H1 (cell line): ENCODE measurements at regions not wholly inside any gene's neighbourhood (a gene's known extent, or its start where the extent isn't known, plus 50 kb on each side); places are given as distances from the start of the nearest gene placed in this dataset.

Source experiments
- CTCF ChIA-PET: fragments of 300-600 bp; sonication (Branson Sonifier 250); formaldehyde crosslinking; loops from one replicate; lab custom pipeline; 2021; ENCODE audit not compliant: partially characterized antibody; lab: Charles Lee
- POLR2A ChIA-PET: fragments of 300-600 bp; sonication (Branson Sonifier 250); formaldehyde crosslinking; loops from one replicate; lab custom pipeline; 2021; ENCODE audit warnings: inconsistent platforms; ENCODE audit not compliant: partially characterized antibody; lab: Charles Lee
- DNase-seq, 2 experiments: peaks; one replicate each; pipeline versions ENCODE4 v3.0.0 to v3.0.0-alpha.2; 2010 to 2022; ENCODE audit warnings: low spot score in 2 of 2, low read depth in 1 of 2, mixed read lengths in 1 of 2
- FAIRE-seq: peaks from 2 replicates; lab custom pipeline; 2011; peaks lifted over from hg19 to GRCh38; lab: Jason Lieb, UNC
- H2AFZ ChIP-seq: 2 replicates; pipeline ENCODE4 v1.8.1; 2012; ENCODE audit warnings: low read length, inconsistent platforms
- H2AK5ac ChIP-seq: 2 replicates; pipeline ENCODE4 v1.6.1; 2013; ENCODE audit warnings: low read depth, low read length
- H2BK120ac ChIP-seq: replicated peaks from 2 replicates; pipeline ENCODE3; 2013; ENCODE audit warnings: low read depth, low read length, inconsistent platforms
- H2BK12ac ChIP-seq: 2 replicates; pipeline ENCODE4 v1.6.1; 2013; ENCODE audit warnings: low read depth, low read length
- H2BK15ac ChIP-seq: 2 replicates; pipeline ENCODE4 v1.6.1; 2013; ENCODE audit warnings: low read length
- H2BK20ac ChIP-seq: 2 replicates; pipeline ENCODE4 v1.6.1; 2013; ENCODE audit warnings: low read length
- H2BK5ac ChIP-seq: 2 replicates; pipeline ENCODE4 v1.6.1; 2013; ENCODE audit warnings: low read depth, low read length
- H3K14ac ChIP-seq: 2 replicates; pipeline ENCODE4 v1.6.1; 2013; ENCODE audit warnings: inconsistent platforms; ENCODE audit not compliant: insufficient read length
- H3K18ac ChIP-seq: 2 replicates; pipeline ENCODE4 v1.6.1; 2013; ENCODE audit warnings: low read length; ENCODE audit errors: extremely low read depth
- H3K23ac ChIP-seq: 2 replicates; pipeline ENCODE4 v1.6.1; 2013; ENCODE audit warnings: inconsistent platforms; ENCODE audit not compliant: insufficient read length
- H3K23me2 ChIP-seq: 2 replicates; pipeline ENCODE4 v1.6.1; 2013; ENCODE audit warnings: low read depth, low read length
- H3K27ac ChIP-seq: 2 replicates; pipeline ENCODE4 v1.6.1; 2011; ENCODE audit warnings: low read depth, low read length, inconsistent platforms
- H3K27me3 ChIP-seq, 4 experiments: replicated peaks in 1 of 4; 1 replicate in 1 of 4; 2 replicates in 3 of 4; pipeline versions ENCODE4 v1.6.1 to v1.8.1; 2011 to 2013; ENCODE audit warnings: low read length in 3 of 4, mild to moderate bottlenecking in 3 of 4, inconsistent platforms in 2 of 4, mixed read lengths in 2 of 4, moderate library complexity in 1 of 4; ENCODE audit not compliant: control insufficient read depth in 3 of 4, insufficient read depth in 3 of 4; ENCODE audit errors: extremely low read depth in 1 of 4
- H3K36me3 ChIP-seq, 4 experiments: 2 replicates each; pipeline versions ENCODE4 v1.6.1 to v1.8.1; 2011 to 2013; ENCODE audit warnings: mild to moderate bottlenecking in 4 of 4, low read length in 3 of 4, moderate library complexity in 2 of 4, control low read depth in 1 of 4, inconsistent platforms in 1 of 4; ENCODE audit not compliant: insufficient read depth in 4 of 4, control insufficient read depth in 2 of 4
- H3K4ac ChIP-seq: replicated peaks from 2 replicates; pipeline ENCODE3; 2013; ENCODE audit warnings: low read length, low read depth, mixed read lengths, inconsistent platforms; ENCODE audit not compliant: insufficient read length
- H3K4me1 ChIP-seq, 4 experiments: replicated peaks in 1 of 4; 1 replicate in 1 of 4; 2 replicates in 3 of 4; pipeline versions ENCODE4 v1.6.1 to v1.8.1; 2011 to 2013; ENCODE audit warnings: low read length in 3 of 4, inconsistent platforms in 2 of 4, mixed read lengths in 1 of 4; ENCODE audit not compliant: insufficient read depth in 4 of 4, control insufficient read depth in 3 of 4
- H3K4me2 ChIP-seq, 2 experiments: 2 replicates each; pipeline versions ENCODE4 v1.6.1 to v1.8.1; 2011 to 2013; ENCODE audit warnings: low read depth in 2 of 2, low read length in 2 of 2, control low read depth in 1 of 2, inconsistent platforms in 1 of 2, mild to moderate bottlenecking in 1 of 2; ENCODE audit not compliant: insufficient read depth in 1 of 2
- H3K4me3 ChIP-seq, 4 experiments: fragments of 200-600, 300-600 bp in 1 of 4; sonication (generic), shearing (Covaris generic), sonication (Bioruptor Twin) in 1 of 4; 2 replicates each; pipeline versions ENCODE4 v1.5.1 to v1.8.1; 2011 to 2016; ENCODE audit warnings: low read length in 4 of 4, low read depth in 3 of 4, control low read depth in 2 of 4, inconsistent platforms in 2 of 4, mild to moderate bottlenecking in 2 of 4, mixed read lengths in 1 of 4, moderate library complexity in 1 of 4; ENCODE audit not compliant: insufficient read depth in 2 of 4; ENCODE audit errors: extremely low read depth in 1 of 4
- H3K56ac ChIP-seq: replicated peaks from 2 replicates; pipeline ENCODE3; 2013; ENCODE audit warnings: low read depth, mild to moderate bottlenecking, mixed read lengths, low read length, inconsistent platforms; ENCODE audit not compliant: insufficient read length
- H3K79me1 ChIP-seq: 2 replicates; pipeline ENCODE4 v1.6.1; 2013; ENCODE audit warnings: low read depth, low read length, control low read depth
- H3K79me2 ChIP-seq, 2 experiments: 2 replicates each; pipeline versions ENCODE4 v1.6.1 to v1.8.1; 2012 to 2013; ENCODE audit warnings: low read length in 2 of 2, mild to moderate bottlenecking in 2 of 2, inconsistent platforms in 1 of 2; ENCODE audit not compliant: insufficient read depth in 2 of 2, control insufficient read depth in 1 of 2
- H3K9ac ChIP-seq, 4 experiments: replicated peaks in 1 of 4; 1 replicate in 1 of 4; 2 replicates in 3 of 4; pipeline versions ENCODE4 v1.6.1 to v1.8.1; 2011 to 2013; ENCODE audit warnings: low read depth in 3 of 4, low read length in 3 of 4, control low read depth in 2 of 4, mild to moderate bottlenecking in 2 of 4, moderate library complexity in 2 of 4, inconsistent platforms in 1 of 4; ENCODE audit errors: extremely low read depth in 1 of 4
- H3K9me3 ChIP-seq, 2 experiments: 2 replicates each; pipeline versions ENCODE4 v1.6.1 to v1.8.1; 2012 to 2013; ENCODE audit warnings: mild to moderate bottlenecking in 2 of 2, moderate library complexity in 2 of 2, control low read depth in 1 of 2, inconsistent platforms in 1 of 2, low read depth in 1 of 2, low read length in 1 of 2, mixed read lengths in 1 of 2; ENCODE audit not compliant: insufficient read depth in 2 of 2
- H4K20me1 ChIP-seq, 2 experiments: replicated peaks in 1 of 2; 2 replicates each; pipeline versions ENCODE3 to v1.8.1; 2011 to 2013; ENCODE audit warnings: inconsistent platforms in 2 of 2, low read length in 2 of 2, mild to moderate bottlenecking in 1 of 2; ENCODE audit not compliant: insufficient read depth in 2 of 2, control insufficient read depth in 1 of 2
- H4K5ac ChIP-seq: 2 replicates; pipeline ENCODE4 v1.6.1; 2013; ENCODE audit warnings: low read length, low read depth, mixed read lengths, inconsistent platforms; ENCODE audit not compliant: insufficient read length
- H4K8ac ChIP-seq: 2 replicates; pipeline ENCODE4 v1.8.0; 2013; ENCODE audit warnings: mild to moderate bottlenecking, moderate library complexity, low read length, inconsistent platforms; ENCODE audit not compliant: insufficient read depth; ENCODE audit errors: extremely low read depth
- H4K91ac ChIP-seq: replicated peaks from 2 replicates; pipeline ENCODE3; 2013; ENCODE audit warnings: low read length, mixed read lengths, inconsistent platforms; ENCODE audit not compliant: insufficient read length
- BRCA1 ChIP-seq: IDR thresholded peaks from 2 replicates; pipeline ENCODE4 v1.6.1; 2012; ENCODE audit warnings: low read depth, low read length, improper control_type of control experiment
- CREB1 ChIP-seq: IDR thresholded peaks from 2 replicates; pipeline ENCODE4 v1.6.1; 2012; ENCODE audit warnings: inconsistent platforms
- EZH2 ChIP-seq: fragments of 200-600 bp; sonication (generic); IDR thresholded peaks from 2 replicates; pipeline ENCODE4 v1.7.1; 2012; ENCODE audit warnings: low read depth, mild to moderate bottlenecking, moderate library complexity, low read length, inconsistent platforms; ENCODE audit not compliant: severe bottlenecking
- JUN ChIP-seq: IDR thresholded peaks from 2 replicates; pipeline ENCODE4 v1.6.1; 2011; ENCODE audit warnings: low read depth, mild to moderate bottlenecking, improper control_type of control experiment, low read length
- MAFK ChIP-seq: IDR thresholded peaks from 2 replicates; pipeline ENCODE4 v1.6.1; 2012; ENCODE audit warnings: low read depth, mild to moderate bottlenecking, improper control_type of control experiment, low read length
- RBBP5 ChIP-seq: IDR thresholded peaks from 2 replicates; pipeline ENCODE4 v1.7.1; 2012; ENCODE audit warnings: low read depth, mild to moderate bottlenecking, inconsistent platforms, low read length, moderate library complexity, borderline replicate concordance
- SP2 ChIP-seq: IDR thresholded peaks from 2 replicates; pipeline ENCODE4 v1.6.1; 2012; ENCODE audit warnings: mild to moderate bottlenecking, low read length, inconsistent platforms
- SP4 ChIP-seq: IDR thresholded peaks from 2 replicates; pipeline ENCODE4 v1.6.1; 2012; ENCODE audit warnings: low read length, inconsistent platforms
- SUZ12 ChIP-seq: fragments of 200-600 bp; sonication (generic); IDR thresholded peaks from 2 replicates; pipeline ENCODE4 v1.6.1; 2012; ENCODE audit warnings: mild to moderate bottlenecking, inconsistent platforms, low read length, moderate library complexity, mixed read lengths
- TEAD4 ChIP-seq: IDR thresholded peaks from 2 replicates; pipeline ENCODE4 v1.6.1; 2012; ENCODE audit warnings: low read depth, low read length, inconsistent platforms, mixed read lengths
- whole genome bisulfite sequencing, 2 experiments: shearing (Covaris generic) in 1 of 2; methylation state at CpG; one replicate each; pipeline versions ENCODE4 v1.1.6 to v1.1.7; 2013 to 2015; ENCODE audit warnings: low lambda C conversion rate in 2 of 2, mixed read lengths in 2 of 2, inconsistent platforms in 1 of 2, low coverage in 1 of 2, missing lambda C conversion rate in 1 of 2; ENCODE audit not compliant: insufficient replicate concordance in 2 of 2, insufficient coverage in 1 of 2, insufficient read length in 1 of 2; ENCODE audit errors: extremely low coverage in 1 of 2, missing lambda C conversion rate in 1 of 2; 5-methylcytosine and 5-hydroxymethylcytosine counted together
- TF ChIP-seq, protein P1 (sequence below): IDR thresholded peaks from 2 replicates; pipeline ENCODE4 v1.6.1; 2011; ENCODE audit warnings: low read depth, mild to moderate bottlenecking, low read length; ENCODE audit not compliant: insufficient read depth

DNA sequence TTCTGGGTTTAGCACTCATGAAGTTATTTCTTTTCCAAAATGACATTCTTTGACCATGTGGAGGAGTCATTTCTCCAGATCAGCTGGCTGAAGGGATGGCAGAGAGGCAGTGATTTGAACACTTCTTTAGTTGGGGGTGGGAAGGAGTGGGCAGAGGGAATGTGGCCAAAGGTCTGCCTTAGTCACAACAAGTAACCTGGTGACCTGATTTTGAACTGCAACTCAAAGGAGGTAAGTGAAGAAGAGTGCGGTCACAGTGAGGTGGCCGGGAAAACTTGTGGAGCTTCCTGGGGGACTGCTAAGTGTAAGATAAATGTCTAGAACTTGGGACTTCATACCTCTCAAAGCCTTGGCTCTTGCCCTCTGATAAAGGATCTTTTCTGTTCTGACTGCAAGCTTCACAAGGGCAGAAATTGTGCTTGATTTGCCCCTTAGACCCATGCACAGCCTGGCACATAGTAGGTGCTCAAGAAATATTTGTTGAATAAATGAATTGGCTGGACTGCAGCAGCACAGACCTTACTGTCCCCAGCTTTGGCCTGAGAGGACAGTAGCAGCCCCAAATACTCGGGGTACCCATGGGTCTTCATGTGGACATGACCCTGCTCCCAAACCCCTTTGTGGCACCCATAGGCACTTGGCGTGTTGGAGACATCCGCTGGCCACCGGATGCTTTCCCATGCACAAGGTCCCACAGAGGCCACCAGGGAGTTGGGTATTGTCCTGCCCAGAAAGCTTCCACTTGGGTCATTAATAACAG lies 99.0 kb upstream of the ALX4 start:
- Histone ChIP-seq H3K79me1 (no peaks in the 10 kb centered on the region), H3K9me3 (no peaks in the 10 kb centered on the region)
- TF ChIP-seq SP2 (no peak), CREB1 (no peak), JUN (no peak), TEAD4 (no peak), SUZ12 (no peak), RBBP5 (no peak), BRCA1 (no peak), MAFK (no peak), EZH2 (no peak), SP4 (no peak)
- TF ChIP-seq, protein P1, sequence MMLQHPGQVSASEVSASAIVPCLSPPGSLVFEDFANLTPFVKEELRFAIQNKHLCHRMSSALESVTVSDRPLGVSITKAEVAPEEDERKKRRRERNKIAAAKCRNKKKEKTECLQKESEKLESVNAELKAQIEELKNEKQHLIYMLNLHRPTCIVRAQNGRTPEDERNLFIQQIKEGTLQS = no peak

More for the DNA sequence above, 99.0 kb upstream of the ALX4 start:
- no peak overlapping the region for H2BK20ac ChIP-seq
- no peaks in the 10 kb centered on the region for H3K79me2 ChIP-seq
- CTCF ChIA-PET = interaction anchor here (0.8 to 5.5 kb wide), 7 partner anchors 7 to 121 kb away, joined by 3 to 35 read pairs (median 4); no protein-coding TSS in a partner anchor
- H3K56ac ChIP-seq = no peak overlapping the region
- H4K20me1 ChIP-seq = no peaks in the 10 kb centered on the region
- DNase-seq (no peak), FAIRE-seq (no peak)
- no peak overlapping the region for H2BK5ac ChIP-seq
- H2BK120ac ChIP-seq = no peak overlapping the region
- no peak overlapping the region for H3K4me3 ChIP-seq
- no peak overlapping the region for H2AFZ ChIP-seq
- H3K18ac ChIP-seq = no peak overlapping the region
- WGBS, 2 experiments = 94% methylated on average over 6 of the region's 6 CpGs; no CpG with 5 or more reads in 1 of the 2 experiments
- no peaks in the 10 kb centered on the region for H3K36me3 ChIP-seq
- no peak overlapping the region for H2BK15ac ChIP-seq
- H3K23ac ChIP-seq = no peak overlapping the region
- H3K4me2 ChIP-seq = no peak overlapping the region
- no peak overlapping the region for H4K5ac ChIP-seq
- no peaks in the 10 kb centered on the region for H3K23me2 ChIP-seq
- no peak overlapping the region for H3K27ac ChIP-seq
- H2BK12ac ChIP-seq = no peak overlapping the region
- no peak overlapping the region for H4K8ac ChIP-seq
- no peak overlapping the region for H4K91ac ChIP-seq
- POLR2A ChIA-PET = no interaction called here
- H3K9ac ChIP-seq = no peak overlapping the region
- no peak overlapping the region for H3K14ac ChIP-seq
- H2AK5ac ChIP-seq = no peak overlapping the region
- H3K27me3 ChIP-seq = no peaks in the 10 kb centered on the region
- H3K4me1 ChIP-seq = no peaks in the 10 kb centered on the region; a peak in 1 of 7 replicates
- no peak overlapping the region for H3K4ac ChIP-seq
